ENCODE measurements at regions not wholly inside any gene's neighbourhood (a gene's known extent, or its start where the extent isn't known, plus 50 kb on each side); places are given as distances from the start of the nearest gene placed in this dataset.

DNA sequence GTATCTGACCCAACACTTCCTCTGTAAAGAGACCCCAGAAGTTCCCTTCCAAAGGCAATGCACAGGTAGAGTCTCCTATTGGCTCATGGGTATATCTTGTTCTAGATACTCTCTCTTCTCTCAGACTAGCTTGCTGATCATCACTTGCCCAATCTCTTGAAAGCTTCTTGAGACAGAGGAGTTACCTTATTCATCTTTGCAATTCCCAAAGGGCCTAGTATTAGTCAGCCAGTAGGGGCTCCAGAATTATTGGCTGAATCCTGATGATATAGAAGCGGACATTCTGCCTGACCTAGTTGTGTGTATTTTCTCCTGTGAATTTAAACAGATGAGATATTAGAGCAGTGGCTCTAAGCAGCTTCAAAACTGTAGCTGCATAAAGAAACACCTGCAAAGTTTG, 304.0 kb upstream of the KLF4 start:
- TF ChIP-seq, protein P1, sequence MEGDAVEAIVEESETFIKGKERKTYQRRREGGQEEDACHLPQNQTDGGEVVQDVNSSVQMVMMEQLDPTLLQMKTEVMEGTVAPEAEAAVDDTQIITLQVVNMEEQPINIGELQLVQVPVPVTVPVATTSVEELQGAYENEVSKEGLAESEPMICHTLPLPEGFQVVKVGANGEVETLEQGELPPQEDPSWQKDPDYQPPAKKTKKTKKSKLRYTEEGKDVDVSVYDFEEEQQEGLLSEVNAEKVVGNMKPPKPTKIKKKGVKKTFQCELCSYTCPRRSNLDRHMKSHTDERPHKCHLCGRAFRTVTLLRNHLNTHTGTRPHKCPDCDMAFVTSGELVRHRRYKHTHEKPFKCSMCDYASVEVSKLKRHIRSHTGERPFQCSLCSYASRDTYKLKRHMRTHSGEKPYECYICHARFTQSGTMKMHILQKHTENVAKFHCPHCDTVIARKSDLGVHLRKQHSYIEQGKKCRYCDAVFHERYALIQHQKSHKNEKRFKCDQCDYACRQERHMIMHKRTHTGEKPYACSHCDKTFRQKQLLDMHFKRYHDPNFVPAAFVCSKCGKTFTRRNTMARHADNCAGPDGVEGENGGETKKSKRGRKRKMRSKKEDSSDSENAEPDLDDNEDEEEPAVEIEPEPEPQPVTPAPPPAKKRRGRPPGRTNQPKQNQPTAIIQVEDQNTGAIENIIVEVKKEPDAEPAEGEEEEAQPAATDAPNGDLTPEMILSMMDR (IDR thresholded peaks at IDR 0.05; ENCODE audit: low read length) = no peak
- no peak for TF ChIP-seq EZH2 (IDR thresholded peaks at IDR 0.05; ENCODE audit: borderline replicate concordance, low read length)

Measured in OCI-LY1 (cell line).